ENCODE measurements at regions not wholly inside any gene's neighbourhood (a gene's known extent, or its start where the extent isn't known, plus 50 kb on each side); places are given as distances from the start of the nearest gene placed in this dataset.

GRCh38 chr1:222390181-222390580 is 157.7 kb downstream of the HHIPL2 start:
- TF ChIP-seq CTCF (IDR thresholded peaks at IDR 0.05) (no peak), POLR2A (IDR thresholded peaks at IDR 0.05) (no peak)

Measured in uterus (tissue), 2 donors.